Ovary (tissue), 3 donors: ENCODE measurements at regions not wholly inside any gene's neighbourhood (a gene's known extent, or its start where the extent isn't known, plus 50 kb on each side); places are given as distances from the start of the nearest gene placed in this dataset.

ENCODE experiments used
- CTCF ChIP-seq, 3 donors: fragments of 450-650 bp in 2 of 3; fragments of 200-600 bp in 1 of 3; IDR thresholded peaks; one replicate each; pipeline versions ENCODE4 v1.5.1 to v1.8.0; 2016 to 2022; ENCODE audit warnings: antibody characterized with exemption in 3 of 3, mild to moderate bottlenecking in 1 of 3
- POLR2A ChIP-seq: fragments of 450-650 bp; IDR thresholded peaks from one replicate; pipeline ENCODE4 v1.6.1; 2017; ENCODE audit warnings: antibody characterized with exemption, mild to moderate bottlenecking, moderate library complexity
- donor health status: DM: no; HTN: no; CAD: no.

DNA sequence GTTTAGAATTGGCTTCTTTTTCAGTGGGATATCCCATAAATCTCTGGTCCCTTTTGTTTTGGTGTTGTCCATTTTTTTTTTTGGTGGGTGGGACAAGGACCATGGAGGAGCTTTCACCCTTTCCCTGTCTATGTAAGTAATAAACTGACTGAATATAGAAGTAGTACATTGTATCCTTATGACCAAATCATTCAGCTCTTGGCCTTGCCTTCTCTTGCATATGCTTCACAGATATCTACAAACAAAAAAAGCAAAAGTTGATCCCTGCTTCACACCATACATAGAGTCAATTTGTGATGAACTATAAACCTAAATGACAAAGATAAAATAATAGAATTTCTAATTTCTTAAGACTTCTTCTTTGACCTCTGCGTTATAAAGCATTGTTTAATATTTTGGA lies 59.8 kb downstream of the SIX1 start:
- no peak for TF ChIP-seq CTCF (IDR thresholded peaks at IDR 0.05)
- TF ChIP-seq POLR2A = no peak
